RWPE1 (cell line): ENCODE measurements at regions not wholly inside any gene's neighbourhood (a gene's known extent, or its start where the extent isn't known, plus 50 kb on each side); places are given as distances from the start of the nearest gene placed in this dataset.

ENCODE experiments used
- CTCF ChIA-PET: fragments of 350-600 bp; sonication (Branson Sonifier 250); formaldehyde crosslinking; extraction: SDS; loops from one replicate; lab custom pipeline; 2021; lab: Yijun Ruan, JAX
- POLR2A ChIA-PET: fragments of 400-600 bp; formaldehyde crosslinking; extraction: SDS; loops from one replicate; lab custom pipeline; 2020; ENCODE audit warnings: antibody characterized with exemption; ENCODE audit not compliant: low non-redundant PET; lab: Yijun Ruan, JAX
- DNase-seq: peaks from one replicate; pipeline ENCODE4 v3.0.0; 2012; ENCODE audit warnings: low spot score
- H3K27ac ChIP-seq: fragments of 450-650 bp; 2 replicates; pipeline ENCODE4 v1.5.1; 2017
- TF ChIP-seq, protein P1 (sequence below): fragments of 450-650 bp; conservative IDR thresholded peaks from 2 replicates; pipeline ENCODE4 v1.5.1; 2017; ENCODE audit warnings: low read depth, mild to moderate bottlenecking

DNA sequence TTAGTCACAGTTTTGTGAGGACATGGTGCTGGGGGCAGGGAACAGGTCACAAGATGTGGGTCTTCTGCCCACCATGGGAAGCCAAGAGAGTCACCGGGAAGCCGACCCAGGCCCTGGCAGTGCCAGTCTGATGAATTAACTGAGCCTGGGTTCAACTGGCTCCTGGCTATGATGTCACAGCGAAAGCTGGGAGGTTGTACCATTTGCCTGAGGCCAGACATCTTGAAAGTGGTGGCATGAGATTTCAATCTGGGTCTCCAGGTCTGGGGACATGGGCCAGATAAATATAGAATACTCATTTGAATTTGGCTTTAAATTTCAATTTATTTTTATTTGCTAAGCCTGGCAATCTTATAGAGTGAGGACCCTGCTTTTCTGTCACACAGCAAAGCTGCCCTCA lies 280.9 kb downstream of the NSG2 start:
- POLR2A ChIA-PET = no interaction called here
- H3K27ac ChIP-seq = no peak overlapping the region
- DNase-seq = no peak
- CTCF ChIA-PET = interaction anchor here (0.6 to 2.2 kb wide), 5 partner anchors 12 to 467 kb away, joined by 4 to 19 read pairs (median 12); no protein-coding TSS in a partner anchor
- TF ChIP-seq, protein P1, sequence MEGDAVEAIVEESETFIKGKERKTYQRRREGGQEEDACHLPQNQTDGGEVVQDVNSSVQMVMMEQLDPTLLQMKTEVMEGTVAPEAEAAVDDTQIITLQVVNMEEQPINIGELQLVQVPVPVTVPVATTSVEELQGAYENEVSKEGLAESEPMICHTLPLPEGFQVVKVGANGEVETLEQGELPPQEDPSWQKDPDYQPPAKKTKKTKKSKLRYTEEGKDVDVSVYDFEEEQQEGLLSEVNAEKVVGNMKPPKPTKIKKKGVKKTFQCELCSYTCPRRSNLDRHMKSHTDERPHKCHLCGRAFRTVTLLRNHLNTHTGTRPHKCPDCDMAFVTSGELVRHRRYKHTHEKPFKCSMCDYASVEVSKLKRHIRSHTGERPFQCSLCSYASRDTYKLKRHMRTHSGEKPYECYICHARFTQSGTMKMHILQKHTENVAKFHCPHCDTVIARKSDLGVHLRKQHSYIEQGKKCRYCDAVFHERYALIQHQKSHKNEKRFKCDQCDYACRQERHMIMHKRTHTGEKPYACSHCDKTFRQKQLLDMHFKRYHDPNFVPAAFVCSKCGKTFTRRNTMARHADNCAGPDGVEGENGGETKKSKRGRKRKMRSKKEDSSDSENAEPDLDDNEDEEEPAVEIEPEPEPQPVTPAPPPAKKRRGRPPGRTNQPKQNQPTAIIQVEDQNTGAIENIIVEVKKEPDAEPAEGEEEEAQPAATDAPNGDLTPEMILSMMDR = no peak

DNA sequence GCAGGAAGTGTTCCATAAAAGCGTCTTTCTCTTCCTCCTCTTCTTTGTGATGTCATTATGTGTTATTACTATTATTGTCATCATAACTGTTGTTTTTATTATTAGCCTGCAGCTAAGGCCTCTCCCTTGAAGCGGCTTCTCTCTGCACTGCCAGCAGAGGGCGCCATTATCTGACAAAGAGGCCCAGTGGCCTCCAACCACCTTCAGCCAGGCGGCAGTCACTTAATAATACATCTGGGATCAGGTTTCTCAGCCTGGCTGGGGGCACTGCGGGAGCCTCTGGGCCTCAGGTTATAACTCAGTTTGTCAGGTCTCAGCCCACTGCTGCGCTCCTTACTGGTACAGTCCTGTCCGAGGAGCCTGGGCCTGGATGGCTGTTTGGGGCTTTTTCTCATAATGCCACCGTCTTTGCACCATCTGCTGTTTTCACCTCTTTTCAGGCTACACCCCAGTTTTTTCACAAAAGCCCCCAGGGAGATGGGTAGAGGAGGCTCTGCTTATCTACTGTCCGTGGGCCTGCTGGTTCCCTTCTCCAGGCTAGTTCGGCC lies 281.9 kb downstream of the NSG2 start:
- CTCF ChIA-PET = interaction anchor here (0.5 to 2.2 kb wide), 22 partner anchors 10 to 653 kb away, joined by 3 to 19 read pairs (median 4); no protein-coding TSS in a partner anchor
- POLR2A ChIA-PET = interaction anchor here (0.7 kb wide), 1 partner anchor 1050 kb away, joined by 12 read pairs; no protein-coding TSS in a partner anchor
- TF ChIP-seq, protein P1 = peak; percentile 84
- no peak overlapping the region for H3K27ac ChIP-seq
- DNase-seq = peak; percentile 93

DNA sequence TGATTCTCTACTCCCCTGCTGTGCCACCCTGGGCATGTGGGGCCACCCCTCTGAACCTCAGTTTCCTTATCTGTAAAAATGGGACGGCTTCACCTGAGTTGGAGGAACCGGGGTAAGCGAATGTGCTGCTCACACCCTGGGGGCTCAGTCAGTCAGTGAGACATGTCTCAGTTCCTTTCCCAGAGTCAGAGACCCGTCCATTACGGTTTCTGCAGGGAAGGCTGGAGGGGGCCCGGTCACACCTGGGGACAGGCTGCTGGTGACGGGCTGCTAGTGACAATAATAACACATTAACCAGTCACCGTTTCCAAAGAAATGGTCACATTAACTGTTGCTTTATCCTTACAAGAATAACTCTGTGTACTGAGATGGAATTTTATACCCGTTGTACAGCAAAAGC lies 282.4 kb downstream of the NSG2 start:
- ChIA-PET CTCF (interaction anchor here (0.5 to 2.2 kb wide), 10 partner anchors 10 to 160 kb away, joined by 3 to 19 read pairs (median 5); no protein-coding TSS in a partner anchor), POLR2A (interaction anchor here (0.7 kb wide), 1 partner anchor 1049 kb away, joined by 12 read pairs; no protein-coding TSS in a partner anchor)
- TF ChIP-seq, protein P1 = no peak
- H3K27ac ChIP-seq = no peak overlapping the region
- DNase-seq = no peak

DNA sequence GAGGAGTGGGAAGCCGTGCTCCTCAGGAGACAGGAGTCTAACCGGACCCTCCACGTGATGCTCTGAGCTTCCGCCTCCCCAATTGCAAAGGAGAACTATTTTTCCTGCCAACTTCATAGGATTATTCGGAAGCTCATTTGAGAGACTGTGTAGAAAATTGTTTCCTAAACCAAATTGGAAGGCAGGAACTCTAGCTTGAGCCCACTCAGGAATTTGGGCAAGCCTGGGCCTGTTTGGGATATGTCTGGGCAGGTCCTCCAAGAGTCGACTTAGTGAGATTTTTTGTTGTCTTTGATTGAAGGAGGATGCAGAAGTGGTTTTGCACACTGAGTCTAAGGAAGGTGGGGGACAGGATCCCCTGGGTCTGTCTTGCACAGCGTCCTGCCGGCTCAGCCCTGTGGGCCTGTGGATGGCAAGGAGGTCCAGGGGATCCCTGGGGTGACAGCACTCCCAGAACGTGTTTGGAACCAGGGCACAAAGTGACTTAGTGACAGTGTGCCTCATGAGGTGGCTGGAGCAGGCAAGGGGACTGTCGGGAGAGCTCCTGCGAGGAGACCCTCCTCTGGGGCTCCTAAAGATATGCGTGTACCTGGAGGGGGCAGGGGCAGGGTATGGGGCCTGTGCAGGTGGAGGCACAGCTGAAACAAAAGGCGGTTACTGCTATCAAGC lies 283.3 kb downstream of the NSG2 start:
- ChIA-PET POLR2A (interaction anchor here (0.6 kb wide), 1 partner anchor 204 kb away, joined by 3 read pairs; no protein-coding TSS in a partner anchor), CTCF (interaction anchor here (0.5 to 2.0 kb wide), 9 partner anchors 11 to 607 kb away, joined by 3 to 8 read pairs (median 4); no protein-coding TSS in a partner anchor)
- no peak overlapping the region for H3K27ac ChIP-seq
- DNase-seq = peak; percentile 62
- TF ChIP-seq, protein P1 = no peak

DNA sequence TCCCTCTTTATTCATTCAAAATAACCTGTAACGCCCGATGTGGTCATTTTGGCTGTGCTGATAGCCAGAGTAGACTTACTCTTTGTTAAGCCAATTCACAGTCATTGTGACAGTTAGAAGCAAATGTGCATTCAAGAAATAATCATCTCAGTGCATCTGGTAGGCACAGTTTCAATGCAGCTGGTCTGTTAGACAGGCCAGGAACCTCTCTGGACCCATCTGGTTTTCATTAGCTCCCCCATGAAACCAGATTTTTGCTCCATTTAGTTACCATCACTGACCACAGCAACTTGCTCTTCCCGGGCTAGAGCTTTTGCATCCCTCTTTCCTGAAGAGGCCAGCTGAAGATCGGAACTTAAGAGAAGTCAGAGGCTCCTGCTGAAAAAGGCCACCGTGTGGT lies 284.2 kb downstream of the NSG2 start:
- POLR2A ChIA-PET = no interaction called here
- DNase-seq = no peak
- no peak overlapping the region for H3K27ac ChIP-seq
- CTCF ChIA-PET = interaction anchor here (0.7 to 2.0 kb wide), 3 partner anchors 15 to 187 kb away, joined by 3 to 8 read pairs (median 3); no protein-coding TSS in a partner anchor
- TF ChIP-seq, protein P1 = no peak

DNA sequence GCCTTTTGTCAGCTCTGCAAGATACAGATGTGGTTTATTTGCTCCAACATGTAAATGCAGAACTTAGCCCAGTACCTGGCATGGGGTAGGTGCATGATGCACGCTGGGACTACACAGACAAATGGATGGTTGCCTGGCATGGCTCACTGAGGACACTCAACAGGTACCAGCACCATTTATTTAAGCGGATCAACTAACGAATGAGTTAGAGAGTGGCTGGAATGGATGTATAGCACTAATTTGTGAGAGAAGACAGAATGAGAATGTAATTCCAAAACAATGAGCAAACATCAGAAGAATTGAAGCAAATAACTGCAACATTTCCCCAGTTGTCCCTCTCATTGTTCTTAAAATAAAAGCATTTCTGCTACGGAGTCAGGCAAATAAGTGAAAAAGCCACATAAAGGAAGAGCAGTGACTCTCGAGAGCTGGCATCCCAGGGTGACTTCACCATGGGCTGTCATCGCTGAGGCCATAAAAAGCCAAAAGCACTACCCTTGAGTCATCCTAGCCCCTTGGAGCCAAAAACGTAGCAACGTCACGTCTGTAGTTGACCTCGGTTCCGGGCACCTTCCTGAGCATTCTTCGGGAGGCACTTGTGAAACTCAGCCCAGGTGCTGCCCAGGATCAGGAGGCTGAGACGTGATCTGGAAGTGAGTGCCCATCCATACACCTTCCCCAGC lies 290.3 kb downstream of the NSG2 start:
- CTCF ChIA-PET = no interaction called here
- TF ChIP-seq, protein P1 = no peak
- POLR2A ChIA-PET = no interaction called here
- no peak overlapping the region for H3K27ac ChIP-seq
- DNase-seq = no peak
